Globus pallidus (tissue), 1 donor: ENCODE measurements at regions not wholly inside any gene's neighbourhood (a gene's known extent, or its start where the extent isn't known, plus 50 kb on each side); places are given as distances from the start of the nearest gene placed in this dataset.
A peak's percentile ranks its signal among the peaks of the same experiment; 100 is the strongest.

Source experiments
- DNase-seq: peaks from one replicate; pipeline ENCODE4 v3.0.0-alpha.2; 2015; ENCODE audit warnings: low spot score

GRCh38 chr2:236799391-236800026, 229.9 kb downstream of the ACKR3 start:
- DNase-seq = no peak

- DNase-seq = no peak
Measured at GRCh38 chr2:236802862-236803261, 233.2 kb downstream of the ACKR3 start.

- DNase-seq = peak; percentile 3
Measured at GRCh38 chr2:236803621-236804020, 234.0 kb downstream of the ACKR3 start.

GRCh38 chr2:236805800-236806531, 236.3 kb downstream of the ACKR3 start:
- no peak for DNase-seq

- no peak for DNase-seq
Measured at GRCh38 chr2:236809716-236810115, 240.1 kb downstream of the ACKR3 start.

GRCh38 chr2:236811062-236811656, 241.5 kb downstream of the ACKR3 start:
- no peak for DNase-seq

- no peak for DNase-seq
Measured at GRCh38 chr2:236813766-236814165, 244.1 kb downstream of the ACKR3 start.

GRCh38 chr2:236814593-236814992, 245.0 kb downstream of the ACKR3 start:
- DNase-seq = no peak

GRCh38 chr2:236815746-236816145, 246.1 kb downstream of the ACKR3 start:
- no peak for DNase-seq

GRCh38 chr2:236816197-236817170, 246.9 kb downstream of the ACKR3 start:
- no peak for DNase-seq

- no peak for DNase-seq
Measured at GRCh38 chr2:236818281-236819045, 248.8 kb downstream of the ACKR3 start.

- no peak for DNase-seq
Measured at GRCh38 chr2:236819275-236820002, 249.8 kb downstream of the ACKR3 start.

- DNase-seq = no peak
Measured at GRCh38 chr2:236820763-236821344, 251.2 kb downstream of the ACKR3 start.

GRCh38 chr2:236823041-236823629, 253.5 kb downstream of the ACKR3 start:
- no peak for DNase-seq

- DNase-seq = no peak
Measured at GRCh38 chr2:236823963-236824362, 254.3 kb downstream of the ACKR3 start.

GRCh38 chr2:236824836-236825235, 255.2 kb downstream of the ACKR3 start:
- no peak for DNase-seq

- no peak for DNase-seq
Measured at GRCh38 chr2:236825989-236826510, 256.4 kb downstream of the ACKR3 start.

GRCh38 chr2:236826606-236827156, 257.1 kb downstream of the ACKR3 start:
- no peak for DNase-seq

- no peak for DNase-seq
Measured at GRCh38 chr2:236827997-236828396, 257.7 kb upstream of the COPS8 start.
